T-helper 17 cell (primary cell): ENCODE measurements at regions not wholly inside any gene's neighbourhood (a gene's known extent, or its start where the extent isn't known, plus 50 kb on each side); places are given as distances from the start of the nearest gene placed in this dataset.

Experiments
- ATAC-seq: fragments of 150-1000 bp; cut with Tn5 transposase; 2 replicates; pipeline ENCODE4 v1.10.0; 2021; ENCODE audit warnings: mild to moderate bottlenecking, moderate library complexity
- DNase-seq, 3 donors: peaks; one replicate each; pipeline versions ENCODE4 v3.0.0 to v3.0.0-alpha.2; 2020 to 2021
- H3K9me3 ChIP-seq: one replicate; pipeline ENCODE4 v1.7.0; 2013; ENCODE audit warnings: low read length, mild to moderate bottlenecking; ENCODE audit not compliant: control insufficient read depth, poor library complexity, severe bottlenecking
- H3K27ac Mint-ChIP-seq: one replicate; pipeline ENCODE4 v1.8.0; 2022; ENCODE audit warnings: mild to moderate bottlenecking, moderate library complexity, mixed read lengths
- H3K27me3 Mint-ChIP-seq: one replicate; pipeline ENCODE4 v1.8.0; 2022; ENCODE audit warnings: mixed read lengths
- H3K36me3 Mint-ChIP-seq: one replicate; pipeline ENCODE4 v1.8.0; 2022; ENCODE audit warnings: low read depth, mixed read lengths
- H3K4me1 Mint-ChIP-seq: one replicate; pipeline ENCODE4 v1.8.0; 2022; ENCODE audit warnings: mild to moderate bottlenecking, mixed read lengths
- H3K4me3 Mint-ChIP-seq: one replicate; pipeline ENCODE4 v1.8.0; 2022; ENCODE audit warnings: mild to moderate bottlenecking, moderate library complexity, mixed read lengths

DNA sequence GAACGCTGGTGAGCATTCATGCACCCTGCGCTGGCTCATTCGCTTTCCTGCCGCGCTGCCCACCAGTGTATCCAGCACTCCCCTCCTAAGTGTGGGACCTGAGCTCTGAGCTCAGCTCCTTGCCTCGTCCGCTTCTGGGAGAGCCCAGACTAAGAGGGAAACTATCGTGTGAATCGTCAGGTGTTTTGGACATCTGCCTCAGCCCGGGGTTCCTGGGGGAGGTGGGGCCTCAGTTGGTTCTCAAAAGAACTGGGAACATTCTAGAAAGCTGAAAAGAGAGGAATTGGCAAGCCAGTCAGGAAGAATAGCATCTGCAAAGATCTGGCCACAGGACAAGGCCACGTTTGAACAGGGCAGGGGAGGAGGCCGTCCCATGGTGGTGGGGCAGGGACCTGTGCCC, 205.4 kb upstream of the CIBAR2 start:
- no peak for ATAC-seq
- no peaks in the 10 kb centered on the region for H3K9me3 ChIP-seq
- H3K4me3 Mint-ChIP-seq, result no peak overlapping the region
- no peaks in the 10 kb centered on the region for H3K4me1 Mint-ChIP-seq
- peaks cover 4% of the 10 kb centered on the region for H3K27me3 Mint-ChIP-seq
- H3K36me3 Mint-ChIP-seq, result no peaks in the 10 kb centered on the region
- no peak for DNase-seq
- no peak overlapping the region for H3K27ac Mint-ChIP-seq

DNA sequence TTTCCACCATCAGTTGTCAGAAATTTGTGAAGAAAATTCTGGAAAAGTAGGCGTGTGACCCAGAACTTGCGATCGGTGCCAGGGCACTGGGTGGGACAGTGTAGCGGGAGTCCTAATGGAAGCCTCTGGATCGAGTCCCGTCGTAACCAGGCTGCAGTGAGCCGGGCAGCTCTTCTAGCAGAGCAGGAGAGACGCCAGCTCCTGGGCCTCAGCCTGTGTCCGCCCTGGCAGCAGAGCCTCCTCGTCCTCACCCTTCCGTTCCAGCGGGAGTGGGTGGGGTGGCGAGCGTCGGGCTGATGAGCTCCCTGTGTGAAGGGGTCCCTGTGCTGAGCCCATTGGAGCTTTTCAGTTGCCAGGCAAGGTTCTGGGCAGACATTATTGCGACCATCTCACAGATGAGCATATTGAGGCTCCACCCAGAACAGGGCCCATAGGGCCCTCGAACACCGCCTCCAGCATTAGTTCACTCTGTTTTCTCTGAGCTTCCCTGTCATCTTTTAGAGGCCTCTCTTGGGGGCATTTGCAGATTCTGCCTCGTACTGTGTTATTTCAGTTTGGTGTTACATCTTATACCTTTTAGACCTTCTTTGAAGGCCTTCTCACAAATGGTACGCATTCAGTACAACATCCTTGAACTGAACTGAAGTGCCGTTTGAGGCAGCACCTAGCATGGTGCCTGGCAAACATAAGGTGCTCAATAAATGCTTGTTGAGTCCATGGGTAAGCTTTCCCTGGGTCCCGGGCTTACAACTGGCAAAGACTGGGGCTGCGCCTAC, 207.1 kb upstream of the CIBAR2 start:
- H3K9me3 ChIP-seq, result no peaks in the 10 kb centered on the region
- peaks cover 12% of the 10 kb centered on the region for H3K27me3 Mint-ChIP-seq
- H3K4me1 Mint-ChIP-seq, result no peaks in the 10 kb centered on the region
- H3K4me3 Mint-ChIP-seq, result no peak overlapping the region
- peaks cover 3% of the 10 kb centered on the region for H3K36me3 Mint-ChIP-seq
- no peak for DNase-seq
- H3K27ac Mint-ChIP-seq, result no peak overlapping the region
- ATAC-seq, result no peak

DNA sequence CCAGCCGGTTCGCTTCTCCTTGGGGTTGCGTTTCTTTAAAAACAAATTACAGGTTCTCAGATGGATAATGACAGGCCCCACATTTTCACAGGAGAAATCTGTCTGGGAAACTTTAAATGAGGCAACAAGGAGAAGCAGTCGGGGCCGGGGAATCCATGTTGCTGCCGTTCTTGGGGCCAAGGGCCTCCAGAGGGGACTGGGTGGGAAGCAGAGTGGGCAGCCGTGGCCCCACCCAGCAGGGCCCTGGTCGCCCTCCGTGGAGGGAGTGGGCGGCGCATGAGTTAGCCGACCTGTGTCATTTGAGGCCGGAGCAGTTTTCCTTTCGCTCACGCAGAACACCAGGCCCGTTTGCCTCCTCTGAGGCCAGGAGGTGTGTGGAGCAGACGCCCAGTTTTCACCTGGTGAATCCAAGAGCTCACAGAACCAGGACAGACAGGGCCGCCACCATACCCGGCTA, 207.7 kb upstream of the CIBAR2 start:
- no peak for ATAC-seq
- no peaks in the 10 kb centered on the region for H3K9me3 ChIP-seq
- DNase-seq, result no peak
- Mint-ChIP-seq H3K4me3 (no peak overlapping the region), H3K36me3 (peaks cover 3% of the 10 kb centered on the region), H3K27me3 (peaks cover 14% of the 10 kb centered on the region), H3K4me1 (no peaks in the 10 kb centered on the region), H3K27ac (no peak overlapping the region)

- DNase-seq, result no peak
- ATAC-seq, result no peak
- Mint-ChIP-seq H3K4me1 (no peaks in the 10 kb centered on the region), H3K27me3 (peaks cover 14% of the 10 kb centered on the region), H3K27ac (no peak overlapping the region), H3K4me3 (no peak overlapping the region), H3K36me3 (peaks cover 3% of the 10 kb centered on the region)
- H3K9me3 ChIP-seq, result no peaks in the 10 kb centered on the region
Observed at GRCh38 chr16:85320677-85321385, 208.6 kb upstream of the CIBAR2 start.

- ATAC-seq (no peak), DNase-seq (no peak)
- Mint-ChIP-seq H3K36me3 (peaks cover 3% of the 10 kb centered on the region), H3K4me1 (no peaks in the 10 kb centered on the region), H3K27me3 (peaks cover 14% of the 10 kb centered on the region), H3K4me3 (no peak overlapping the region), H3K27ac (no peak overlapping the region)
- H3K9me3 ChIP-seq, result no peaks in the 10 kb centered on the region
Observed at GRCh38 chr16:85321509-85322271, 209.4 kb upstream of the CIBAR2 start.

- peaks cover 30% of the 10 kb centered on the region for H3K27me3 Mint-ChIP-seq
- no peak for ATAC-seq
- H3K36me3 Mint-ChIP-seq, result peaks cover 3% of the 10 kb centered on the region
- no peak overlapping the region for H3K27ac Mint-ChIP-seq
- H3K4me3 Mint-ChIP-seq, result no peak overlapping the region
- H3K4me1 Mint-ChIP-seq, result no peaks in the 10 kb centered on the region
- no peak for DNase-seq
- no peaks in the 10 kb centered on the region for H3K9me3 ChIP-seq
Observed at GRCh38 chr16:85323230-85323960, 211.1 kb upstream of the CIBAR2 start.

DNA sequence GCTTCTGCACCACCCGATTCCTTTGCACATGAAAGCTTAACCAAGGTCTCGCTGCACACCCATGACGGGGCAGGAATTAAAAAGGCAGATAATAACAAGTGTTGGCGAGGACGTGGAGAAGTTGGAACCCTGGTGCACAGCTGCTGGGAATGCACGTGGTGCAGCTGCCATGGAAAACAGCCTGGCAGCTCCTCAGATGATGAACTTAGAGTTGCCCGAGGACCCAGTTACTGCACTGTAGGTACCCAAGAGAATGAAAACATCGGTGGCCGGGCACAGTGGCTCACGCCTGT, 211.6 kb upstream of the CIBAR2 start:
- peaks cover 30% of the 10 kb centered on the region for H3K27me3 Mint-ChIP-seq
- no peaks in the 10 kb centered on the region for H3K4me1 Mint-ChIP-seq
- peaks cover 3% of the 10 kb centered on the region for H3K36me3 Mint-ChIP-seq
- DNase-seq, result no peak
- no peak overlapping the region for H3K27ac Mint-ChIP-seq
- H3K4me3 Mint-ChIP-seq, result no peak overlapping the region
- no peak for ATAC-seq
- H3K9me3 ChIP-seq, result no peaks in the 10 kb centered on the region

- no peak overlapping the region for H3K4me3 Mint-ChIP-seq
- H3K4me1 Mint-ChIP-seq, result no peaks in the 10 kb centered on the region
- H3K27me3 Mint-ChIP-seq, result peaks cover 30% of the 10 kb centered on the region
- DNase-seq (no peak), ATAC-seq (no peak)
- H3K36me3 Mint-ChIP-seq, result peaks cover 3% of the 10 kb centered on the region
- H3K9me3 ChIP-seq, result no peaks in the 10 kb centered on the region
- H3K27ac Mint-ChIP-seq, result no peak overlapping the region
Observed at GRCh38 chr16:85324488-85324887, 212.2 kb upstream of the CIBAR2 start.

- DNase-seq (no peak), ATAC-seq (no peak)
- Mint-ChIP-seq H3K27me3 (peaks cover 42% of the 10 kb centered on the region), H3K4me3 (no peak overlapping the region), H3K27ac (no peak overlapping the region), H3K36me3 (peaks cover 3% of the 10 kb centered on the region), H3K4me1 (peaks cover 3% of the 10 kb centered on the region)
- no peaks in the 10 kb centered on the region for H3K9me3 ChIP-seq
Observed at GRCh38 chr16:85326113-85326793, 214.0 kb upstream of the CIBAR2 start.

DNA sequence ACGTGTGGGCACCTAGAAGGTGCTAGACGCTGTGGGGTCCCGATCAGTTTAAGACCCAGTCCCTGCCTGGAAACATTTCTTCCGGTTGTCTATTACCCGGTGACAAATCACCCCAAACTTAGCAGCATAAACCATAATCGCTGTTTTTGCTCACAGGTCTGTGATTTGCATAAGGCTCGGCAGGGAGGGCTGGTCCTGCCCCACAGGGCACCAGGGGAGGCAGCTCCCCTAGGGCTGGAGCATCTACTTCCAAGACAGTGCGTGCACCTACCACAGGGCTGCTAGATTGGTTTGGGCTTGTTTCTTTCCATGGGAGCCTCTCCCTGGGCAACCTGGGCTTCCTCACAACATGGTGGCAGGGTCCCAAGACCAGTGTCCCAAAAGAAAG, 214.5 kb upstream of the CIBAR2 start:
- DNase-seq (no peak), ATAC-seq (no peak)
- H3K4me1 Mint-ChIP-seq, result peaks cover 3% of the 10 kb centered on the region
- peaks cover 3% of the 10 kb centered on the region for H3K36me3 Mint-ChIP-seq
- no peak overlapping the region for H3K27ac Mint-ChIP-seq
- H3K9me3 ChIP-seq, result no peaks in the 10 kb centered on the region
- H3K4me3 Mint-ChIP-seq, result no peak overlapping the region
- H3K27me3 Mint-ChIP-seq, result peaks cover 42% of the 10 kb centered on the region

GRCh38 chr16:85327731-85328675, 215.7 kb upstream of the CIBAR2 start:
- H3K36me3 Mint-ChIP-seq, result peaks cover 3% of the 10 kb centered on the region
- DNase-seq (no peak), ATAC-seq (no peak)
- no peaks in the 10 kb centered on the region for H3K9me3 ChIP-seq
- H3K4me1 Mint-ChIP-seq, result peaks cover 5% of the 10 kb centered on the region
- H3K27ac Mint-ChIP-seq, result no peak overlapping the region
- H3K4me3 Mint-ChIP-seq, result no peak overlapping the region
- peaks cover 53% of the 10 kb centered on the region for H3K27me3 Mint-ChIP-seq

DNA sequence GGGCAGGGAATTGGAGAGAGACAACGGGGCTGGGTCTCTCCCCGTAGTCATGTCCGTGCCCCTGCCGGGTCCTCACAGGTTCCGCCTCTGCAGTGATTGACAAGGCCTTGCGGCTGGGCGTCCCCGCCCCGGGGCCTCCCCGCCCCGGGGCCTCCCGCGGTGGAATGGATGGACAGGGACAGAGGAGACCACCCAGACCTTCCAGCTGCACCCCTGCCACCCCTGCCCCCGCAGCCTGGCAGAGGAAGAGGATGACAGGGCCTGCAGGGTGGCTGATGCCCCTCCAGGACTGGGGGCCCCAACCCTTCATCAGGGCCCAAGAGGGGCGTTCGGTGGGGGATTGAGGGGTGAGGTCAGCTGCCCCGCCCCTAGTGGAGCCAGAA, 216.4 kb upstream of the CIBAR2 start:
- no peak overlapping the region for H3K27ac Mint-ChIP-seq
- DNase-seq (no peak), ATAC-seq (no peak)
- no peaks in the 10 kb centered on the region for H3K36me3 Mint-ChIP-seq
- no peaks in the 10 kb centered on the region for H3K9me3 ChIP-seq
- H3K4me1 Mint-ChIP-seq, result peaks cover 5% of the 10 kb centered on the region
- peaks cover 56% of the 10 kb centered on the region for H3K27me3 Mint-ChIP-seq
- no peak overlapping the region for H3K4me3 Mint-ChIP-seq
